ENCODE measurements at regions not wholly inside any gene's neighbourhood (a gene's known extent, or its start where the extent isn't known, plus 50 kb on each side); places are given as distances from the start of the nearest gene placed in this dataset.

DNA sequence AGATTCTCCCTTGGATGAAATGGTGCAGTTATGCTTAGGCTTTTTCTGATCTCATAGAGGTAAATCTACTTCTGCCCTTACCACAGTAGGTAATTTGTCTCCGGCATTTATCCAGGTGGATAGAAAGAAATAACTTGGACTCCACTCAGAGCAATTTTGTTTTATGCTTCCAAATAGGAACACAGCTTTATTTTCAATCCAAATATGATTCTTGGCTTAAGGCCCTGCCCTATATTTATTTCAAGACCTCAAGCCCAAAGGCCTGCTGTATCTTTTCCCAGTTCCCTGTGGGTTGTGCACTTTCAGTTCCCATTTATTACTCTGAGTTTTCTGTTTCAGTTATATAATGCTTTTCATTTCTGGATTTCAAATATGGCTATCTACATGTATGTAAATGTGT lies 274.2 kb upstream of the SMC2 start:
- POLR2A ChIA-PET, result no interaction called here
- TF ChIP-seq, protein P1, sequence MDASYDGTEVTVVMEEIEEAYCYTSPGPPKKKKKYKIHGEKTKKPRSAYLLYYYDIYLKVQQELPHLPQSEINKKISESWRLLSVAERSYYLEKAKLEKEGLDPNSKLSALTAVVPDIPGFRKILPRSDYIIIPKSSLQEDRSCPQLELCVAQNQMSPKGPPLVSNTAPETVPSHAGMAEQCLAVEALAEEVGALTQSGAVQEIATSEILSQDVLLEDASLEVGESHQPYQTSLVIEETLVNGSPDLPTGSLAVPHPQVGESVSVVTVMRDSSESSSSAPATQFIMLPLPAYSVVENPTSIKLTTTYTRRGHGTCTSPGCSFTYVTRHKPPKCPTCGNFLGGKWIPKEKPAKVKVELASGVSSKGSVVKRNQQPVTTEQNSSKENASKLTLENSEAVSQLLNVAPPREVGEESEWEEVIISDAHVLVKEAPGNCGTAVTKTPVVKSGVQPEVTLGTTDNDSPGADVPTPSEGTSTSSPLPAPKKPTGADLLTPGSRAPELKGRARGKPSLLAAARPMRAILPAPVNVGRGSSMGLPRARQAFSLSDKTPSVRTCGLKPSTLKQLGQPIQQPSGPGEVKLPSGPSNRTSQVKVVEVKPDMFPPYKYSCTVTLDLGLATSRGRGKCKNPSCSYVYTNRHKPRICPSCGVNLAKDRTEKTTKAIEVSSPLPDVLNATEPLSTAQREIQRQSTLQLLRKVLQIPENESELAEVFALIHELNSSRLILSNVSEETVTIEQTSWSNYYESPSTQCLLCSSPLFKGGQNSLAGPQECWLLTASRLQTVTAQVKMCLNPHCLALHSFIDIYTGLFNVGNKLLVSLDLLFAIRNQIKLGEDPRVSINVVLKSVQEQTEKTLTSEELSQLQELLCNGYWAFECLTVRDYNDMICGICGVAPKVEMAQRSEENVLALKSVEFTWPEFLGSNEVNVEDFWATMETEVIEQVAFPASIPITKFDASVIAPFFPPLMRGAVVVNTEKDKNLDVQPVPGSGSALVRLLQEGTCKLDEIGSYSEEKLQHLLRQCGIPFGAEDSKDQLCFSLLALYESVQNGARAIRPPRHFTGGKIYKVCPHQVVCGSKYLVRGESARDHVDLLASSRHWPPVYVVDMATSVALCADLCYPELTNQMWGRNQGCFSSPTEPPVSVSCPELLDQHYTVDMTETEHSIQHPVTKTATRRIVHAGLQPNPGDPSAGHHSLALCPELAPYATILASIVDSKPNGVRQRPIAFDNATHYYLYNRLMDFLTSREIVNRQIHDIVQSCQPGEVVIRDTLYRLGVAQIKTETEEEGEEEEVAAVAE (CRISPR knock-in tag; IDR thresholded peaks at IDR 0.05; ENCODE audit: borderline replicate concordance), result no peak
- TF ChIP-seq, protein P2, sequence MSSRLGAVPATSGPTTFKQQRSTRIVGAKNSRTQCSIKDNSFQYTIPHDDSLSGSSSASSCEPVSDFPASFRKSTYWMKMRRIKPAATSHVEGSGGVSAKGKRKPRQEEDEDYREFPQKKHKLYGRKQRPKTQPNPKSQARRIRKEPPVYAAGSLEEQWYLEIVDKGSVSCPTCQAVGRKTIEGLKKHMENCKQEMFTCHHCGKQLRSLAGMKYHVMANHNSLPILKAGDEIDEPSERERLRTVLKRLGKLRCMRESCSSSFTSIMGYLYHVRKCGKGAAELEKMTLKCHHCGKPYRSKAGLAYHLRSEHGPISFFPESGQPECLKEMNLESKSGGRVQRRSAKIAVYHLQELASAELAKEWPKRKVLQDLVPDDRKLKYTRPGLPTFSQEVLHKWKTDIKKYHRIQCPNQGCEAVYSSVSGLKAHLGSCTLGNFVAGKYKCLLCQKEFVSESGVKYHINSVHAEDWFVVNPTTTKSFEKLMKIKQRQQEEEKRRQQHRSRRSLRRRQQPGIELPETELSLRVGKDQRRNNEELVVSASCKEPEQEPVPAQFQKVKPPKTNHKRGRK (CRISPR knock-in tag; IDR thresholded peaks at IDR 0.05), result no peak
- Histone ChIP-seq H3K4me1 (ENCODE audit: insufficient read depth, low read length) (no peaks in the 10 kb centered on the region), H3K4me3 (replicated peaks in 1 of 3; ENCODE audit: insufficient read depth in 1 of 3, low read depth in 2 of 3, low read length in 3 of 3) (no peak overlapping the region), H3K9ac (ENCODE audit: insufficient read depth, low read depth, low read length) (no peak overlapping the region), H3K36me3 (replicated peaks in 1 of 2; ENCODE audit: control insufficient read depth in 1 of 2, insufficient read depth in 2 of 2, low read length in 2 of 2) (no peaks in the 10 kb centered on the region), H3K27me3 (ENCODE audit: control insufficient read depth in 1 of 2, insufficient read depth in 2 of 2, low read length in 2 of 2) (no peaks in the 10 kb centered on the region), H3K27ac (ENCODE audit: extremely low read length, insufficient read depth, low read length) (no peak overlapping the region), H2AFZ (ENCODE audit: low read length) (no peak overlapping the region), H3K9me3 (ENCODE audit: low read length) (no peaks in the 10 kb centered on the region), H3K79me2 (ENCODE audit: insufficient read depth, low read length) (no peaks in the 10 kb centered on the region), H4K20me1 (ENCODE audit: insufficient read depth, low read length) (no peaks in the 10 kb centered on the region), H3K4me2 (ENCODE audit: low read depth, low read length) (no peak overlapping the region)
- intact Hi-C loops (cut with micrococcal nuclease; ENCODE audit: unreplicated experiment) (no loop called here), in situ Hi-C loops (cut with HindIII; ENCODE audit: extremely low pct_ligation_motif_present, low pct_unique_long_range_greater_than_20kb) (no loop called here)
- WGBS (ENCODE audit: low lambda C conversion rate), result 5% methylated on average over 1 of the region's 1 CpG
- no TSS peak for BruUV-seq (replicated peaks)
- no peak for DNase-seq (ENCODE audit: low spot score)
- CTCF ChIA-PET (ENCODE audit: low intra/inter-chr PET ratio, low total read pairs), result no interaction called here
- no peak for FAIRE-seq
- ATAC-seq, result no peak

DNA sequence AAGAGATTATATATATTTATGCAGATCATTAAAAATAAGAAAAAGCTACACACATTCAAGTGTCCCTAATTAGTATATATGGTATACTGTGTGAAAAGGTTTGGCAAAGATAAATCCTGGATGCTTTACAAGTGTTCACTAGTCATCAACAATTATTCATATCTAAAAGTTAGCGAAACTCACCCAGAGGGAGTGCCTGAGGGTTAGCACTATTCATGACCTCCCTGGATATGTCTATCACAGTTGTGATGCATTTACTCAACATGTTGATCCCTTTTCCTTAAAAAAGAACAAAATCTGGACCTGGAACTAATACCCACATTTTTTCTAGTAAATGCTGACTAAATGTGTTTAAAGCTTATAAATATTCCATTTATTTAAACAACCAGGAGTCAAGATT lies 273.0 kb upstream of the SMC2 start:
- no peak overlapping the region for H3K27ac ChIP-seq (ENCODE audit: extremely low read length, insufficient read depth, low read length)
- no peak overlapping the region for H3K4me2 ChIP-seq (ENCODE audit: low read depth, low read length)
- H3K9me3 ChIP-seq (ENCODE audit: low read length), result no peaks in the 10 kb centered on the region
- H3K27me3 ChIP-seq (ENCODE audit: control insufficient read depth in 1 of 2, insufficient read depth in 2 of 2, low read length in 2 of 2), result no peaks in the 10 kb centered on the region
- DNase-seq (ENCODE audit: low spot score) (no peak), FAIRE-seq (no peak), ATAC-seq (no peak)
- no peak overlapping the region for H3K4me3 ChIP-seq (replicated peaks in 1 of 3; ENCODE audit: insufficient read depth in 1 of 3, low read depth in 2 of 3, low read length in 3 of 3)
- ChIA-PET CTCF (ENCODE audit: low intra/inter-chr PET ratio, low total read pairs) (no interaction called here), POLR2A (no interaction called here)
- in situ Hi-C loops (cut with HindIII; ENCODE audit: extremely low pct_ligation_motif_present, low pct_unique_long_range_greater_than_20kb), result no loop called here
- intact Hi-C loops (cut with micrococcal nuclease; ENCODE audit: unreplicated experiment), result no loop called here
- BruUV-seq (replicated peaks), result no TSS peak
- 0% methylated on average over 1 of the region's 1 CpG for WGBS (ENCODE audit: low lambda C conversion rate)
- no peak overlapping the region for H3K9ac ChIP-seq (ENCODE audit: insufficient read depth, low read depth, low read length)
- no peaks in the 10 kb centered on the region for H4K20me1 ChIP-seq (ENCODE audit: insufficient read depth, low read length)
- H3K79me2 ChIP-seq (ENCODE audit: insufficient read depth, low read length), result no peaks in the 10 kb centered on the region
- no peaks in the 10 kb centered on the region for H3K36me3 ChIP-seq (replicated peaks in 1 of 2; ENCODE audit: control insufficient read depth in 1 of 2, insufficient read depth in 2 of 2, low read length in 2 of 2)
- H2AFZ ChIP-seq (ENCODE audit: low read length), result no peak overlapping the region
- no peaks in the 10 kb centered on the region for H3K4me1 ChIP-seq (ENCODE audit: insufficient read depth, low read length)
- TF ChIP-seq, protein P3, sequence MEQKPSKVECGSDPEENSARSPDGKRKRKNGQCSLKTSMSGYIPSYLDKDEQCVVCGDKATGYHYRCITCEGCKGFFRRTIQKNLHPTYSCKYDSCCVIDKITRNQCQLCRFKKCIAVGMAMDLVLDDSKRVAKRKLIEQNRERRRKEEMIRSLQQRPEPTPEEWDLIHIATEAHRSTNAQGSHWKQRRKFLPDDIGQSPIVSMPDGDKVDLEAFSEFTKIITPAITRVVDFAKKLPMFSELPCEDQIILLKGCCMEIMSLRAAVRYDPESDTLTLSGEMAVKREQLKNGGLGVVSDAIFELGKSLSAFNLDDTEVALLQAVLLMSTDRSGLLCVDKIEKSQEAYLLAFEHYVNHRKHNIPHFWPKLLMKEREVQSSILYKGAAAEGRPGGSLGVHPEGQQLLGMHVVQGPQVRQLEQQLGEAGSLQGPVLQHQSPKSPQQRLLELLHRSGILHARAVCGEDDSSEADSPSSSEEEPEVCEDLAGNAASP (CRISPR knock-in tag; IDR thresholded peaks at IDR 0.05; ENCODE audit: borderline replicate concordance), result no peak
- TF ChIP-seq ARHGAP35 (CRISPR knock-in tag; IDR thresholded peaks at IDR 0.05; ENCODE audit: borderline replicate concordance) (no peak), SIN3A (IDR thresholded peaks at IDR 0.05; ENCODE audit: borderline replicate concordance, low read depth, low read length) (no peak), FOXO1 (CRISPR knock-in tag; IDR thresholded peaks at IDR 0.05) (no peak), ZNF10 (CRISPR knock-in tag; IDR thresholded peaks at IDR 0.05; ENCODE audit: borderline replicate concordance, low read depth) (no peak), ZNF552 (CRISPR knock-in tag; IDR thresholded peaks at IDR 0.05; ENCODE audit: borderline replicate concordance) (no peak), MAF1 (CRISPR knock-in tag; IDR thresholded peaks at IDR 0.05; ENCODE audit: borderline replicate concordance) (no peak)
- TF ChIP-seq, protein P4, sequence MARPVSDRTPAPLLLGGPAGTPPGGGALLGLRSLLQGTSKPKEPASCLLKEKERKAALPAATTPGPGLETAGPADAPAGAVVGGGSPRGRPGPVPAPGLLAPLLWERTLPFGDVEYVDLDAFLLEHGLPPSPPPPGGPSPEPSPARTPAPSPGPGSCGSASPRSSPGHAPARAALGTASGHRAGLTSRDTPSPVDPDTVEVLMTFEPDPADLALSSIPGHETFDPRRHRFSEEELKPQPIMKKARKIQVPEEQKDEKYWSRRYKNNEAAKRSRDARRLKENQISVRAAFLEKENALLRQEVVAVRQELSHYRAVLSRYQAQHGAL (CRISPR knock-in tag; IDR thresholded peaks at IDR 0.05; ENCODE audit: not compliant biosample characterization), result no peak
